ENCODE measurements at regions not wholly inside any gene's neighbourhood (a gene's known extent, or its start where the extent isn't known, plus 50 kb on each side); places are given as distances from the start of the nearest gene placed in this dataset.

DNA sequence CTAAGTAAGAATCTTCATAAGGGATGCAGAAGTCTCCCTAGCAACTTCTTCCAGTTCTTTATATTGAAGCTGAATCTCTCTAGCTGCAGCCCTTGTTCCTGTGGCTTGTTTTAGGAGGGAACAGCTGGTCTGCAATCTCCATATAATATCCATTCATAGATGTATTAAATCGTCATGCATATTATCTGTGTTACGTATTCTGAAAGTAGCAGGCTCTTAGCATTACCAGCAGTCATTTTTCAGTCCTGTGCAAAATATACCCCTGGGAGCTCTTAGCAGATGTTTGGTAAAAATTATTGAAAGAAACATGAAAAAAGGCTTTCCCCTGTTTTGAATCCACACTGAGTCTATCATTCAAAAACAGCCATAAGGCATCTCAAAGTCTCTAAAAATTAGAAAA lies 385.3 kb downstream of the IRS1 start:
- no peaks in the 10 kb centered on the region for H3K27me3 ChIP-seq (replicated peaks; ENCODE audit: insufficient read depth)
- TF ChIP-seq POLR2AphosphoS5 (IDR thresholded peaks at IDR 0.05) (no peak), POLR2A (IDR thresholded peaks at IDR 0.05) (no peak)
- TF ChIP-seq, protein P1, sequence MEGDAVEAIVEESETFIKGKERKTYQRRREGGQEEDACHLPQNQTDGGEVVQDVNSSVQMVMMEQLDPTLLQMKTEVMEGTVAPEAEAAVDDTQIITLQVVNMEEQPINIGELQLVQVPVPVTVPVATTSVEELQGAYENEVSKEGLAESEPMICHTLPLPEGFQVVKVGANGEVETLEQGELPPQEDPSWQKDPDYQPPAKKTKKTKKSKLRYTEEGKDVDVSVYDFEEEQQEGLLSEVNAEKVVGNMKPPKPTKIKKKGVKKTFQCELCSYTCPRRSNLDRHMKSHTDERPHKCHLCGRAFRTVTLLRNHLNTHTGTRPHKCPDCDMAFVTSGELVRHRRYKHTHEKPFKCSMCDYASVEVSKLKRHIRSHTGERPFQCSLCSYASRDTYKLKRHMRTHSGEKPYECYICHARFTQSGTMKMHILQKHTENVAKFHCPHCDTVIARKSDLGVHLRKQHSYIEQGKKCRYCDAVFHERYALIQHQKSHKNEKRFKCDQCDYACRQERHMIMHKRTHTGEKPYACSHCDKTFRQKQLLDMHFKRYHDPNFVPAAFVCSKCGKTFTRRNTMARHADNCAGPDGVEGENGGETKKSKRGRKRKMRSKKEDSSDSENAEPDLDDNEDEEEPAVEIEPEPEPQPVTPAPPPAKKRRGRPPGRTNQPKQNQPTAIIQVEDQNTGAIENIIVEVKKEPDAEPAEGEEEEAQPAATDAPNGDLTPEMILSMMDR (IDR thresholded peaks at IDR 0.05): no peak
- no peaks in the 10 kb centered on the region for H3K36me3 ChIP-seq
- no peak for DNase-seq (ENCODE audit: low spot score)
- no peaks in the 10 kb centered on the region for H3K9me3 ChIP-seq
- 83% methylated on average over 2 of the region's 2 CpGs for WGBS
- H3K4me1 ChIP-seq (replicated peaks): no peaks in the 10 kb centered on the region
- intact Hi-C loops (cut with DNase I): no loop called here
- H3K4me3 ChIP-seq: no peak overlapping the region
- H3K27ac ChIP-seq: no peak overlapping the region

DNA sequence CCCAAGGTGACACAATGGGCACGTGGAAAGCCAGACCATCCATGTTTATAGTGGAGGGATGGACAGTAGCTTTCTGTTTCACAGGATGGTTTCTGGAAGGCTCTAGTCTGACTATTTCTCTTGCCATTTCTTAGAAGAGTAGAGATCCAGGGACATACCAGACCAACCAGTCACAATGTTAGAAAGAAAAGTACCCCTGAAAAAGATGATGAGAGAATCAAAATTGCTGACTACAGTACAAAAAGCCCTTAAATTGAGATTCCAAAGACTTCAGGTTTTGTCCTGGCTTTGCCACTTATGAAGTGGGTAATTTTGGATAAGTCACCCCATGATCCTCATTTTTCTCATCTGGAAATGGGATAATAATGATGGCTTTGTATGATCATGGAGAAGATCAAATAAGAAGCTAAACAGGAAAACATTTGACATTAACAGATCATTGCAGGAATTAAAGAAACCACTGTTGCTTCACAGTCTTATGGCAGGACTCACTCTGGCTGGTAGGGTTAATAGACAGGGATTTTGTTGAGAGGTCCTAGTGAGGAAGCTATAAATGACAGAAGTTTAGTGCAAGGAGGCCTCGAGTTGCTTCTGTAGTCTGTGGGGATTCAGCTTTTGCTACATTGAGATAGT lies 386.0 kb downstream of the IRS1 start:
- DNase-seq (ENCODE audit: low spot score): no peak
- no peaks in the 10 kb centered on the region for H3K4me1 ChIP-seq (replicated peaks)
- WGBS: 51% methylated on average over 2 of the region's 2 CpGs
- H3K36me3 ChIP-seq: no peaks in the 10 kb centered on the region
- H3K9me3 ChIP-seq: no peaks in the 10 kb centered on the region
- H3K27me3 ChIP-seq (replicated peaks; ENCODE audit: insufficient read depth): no peaks in the 10 kb centered on the region
- intact Hi-C loops (cut with DNase I): no loop called here
- TF ChIP-seq POLR2AphosphoS5 (IDR thresholded peaks at IDR 0.05) (no peak), POLR2A (IDR thresholded peaks at IDR 0.05) (no peak)
- TF ChIP-seq, protein P1 (IDR thresholded peaks at IDR 0.05): no peak
- H3K27ac ChIP-seq: no peak overlapping the region
- no peak overlapping the region for H3K4me3 ChIP-seq

DNA sequence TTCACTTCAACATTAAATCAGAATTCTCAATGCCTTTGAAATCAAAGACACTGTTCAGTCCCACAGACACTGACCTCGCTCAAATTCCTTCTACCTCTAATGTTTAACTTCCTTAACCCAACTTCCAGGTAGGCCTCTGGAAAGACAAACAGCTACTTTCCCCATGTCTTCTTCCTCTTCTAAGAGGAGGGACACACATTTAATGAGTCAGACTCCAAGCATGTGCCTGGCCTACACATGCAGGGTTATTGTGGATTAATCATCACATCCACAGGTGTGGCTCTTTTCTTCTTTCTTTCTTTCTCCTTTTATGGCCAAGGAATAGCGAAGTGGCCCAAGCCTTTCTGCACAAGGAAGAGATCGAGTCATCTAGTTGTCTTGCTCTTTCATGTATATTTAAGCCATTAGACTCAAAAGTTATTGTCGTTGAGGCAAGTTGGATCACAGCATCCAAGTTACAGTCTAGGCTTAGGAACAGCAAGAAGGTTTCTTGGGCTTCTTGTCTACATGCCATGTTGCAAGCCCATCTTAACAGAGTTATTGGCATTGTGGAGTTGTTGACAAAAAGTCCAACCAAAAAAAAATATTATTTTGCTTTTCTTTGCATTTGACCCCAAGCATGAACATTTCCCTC lies 387.8 kb downstream of the IRS1 start:
- intact Hi-C loops (cut with DNase I): no loop called here
- no peaks in the 10 kb centered on the region for H3K9me3 ChIP-seq
- no peaks in the 10 kb centered on the region for H3K27me3 ChIP-seq (replicated peaks; ENCODE audit: insufficient read depth)
- H3K27ac ChIP-seq: no peak overlapping the region
- H3K36me3 ChIP-seq: no peaks in the 10 kb centered on the region
- DNase-seq (ENCODE audit: low spot score): no peak
- H3K4me1 ChIP-seq (replicated peaks): no peaks in the 10 kb centered on the region
- H3K4me3 ChIP-seq: no peak overlapping the region
- WGBS: 85% methylated on average over 4 of the region's 4 CpGs
- TF ChIP-seq, protein P1 (IDR thresholded peaks at IDR 0.05): no peak
- TF ChIP-seq POLR2A (IDR thresholded peaks at IDR 0.05) (no peak), POLR2AphosphoS5 (IDR thresholded peaks at IDR 0.05) (no peak)

DNA sequence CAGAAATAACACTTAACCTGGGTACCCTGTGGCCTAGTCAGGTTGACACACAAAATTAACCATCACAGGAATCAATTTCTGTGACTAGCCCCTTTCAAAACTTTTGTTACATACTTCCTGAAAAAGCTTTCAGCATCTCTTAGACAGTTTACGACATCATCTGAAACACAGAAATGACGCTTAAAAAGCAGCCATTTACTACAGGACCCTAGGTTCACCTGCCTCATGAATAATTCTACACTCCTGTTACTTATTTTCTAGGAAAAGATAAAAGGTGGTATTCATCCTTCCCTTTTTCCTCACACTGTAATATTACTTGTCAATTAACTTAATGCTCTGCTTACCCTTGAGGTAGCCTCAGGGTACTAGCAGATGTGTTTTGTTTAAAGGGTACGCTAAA lies 388.4 kb downstream of the IRS1 start:
- TF ChIP-seq, protein P1 (IDR thresholded peaks at IDR 0.05): no peak
- TF ChIP-seq POLR2A (IDR thresholded peaks at IDR 0.05): no peak
- no peak for TF ChIP-seq POLR2AphosphoS5 (IDR thresholded peaks at IDR 0.05)
- H3K36me3 ChIP-seq: no peaks in the 10 kb centered on the region
- H3K27ac ChIP-seq: no peak overlapping the region
- no peaks in the 10 kb centered on the region for H3K4me1 ChIP-seq (replicated peaks)
- 95% methylated on average over 3 of the region's 3 CpGs for WGBS
- no peak for DNase-seq (ENCODE audit: low spot score)
- no peaks in the 10 kb centered on the region for H3K27me3 ChIP-seq (replicated peaks; ENCODE audit: insufficient read depth)
- H3K4me3 ChIP-seq: no peak overlapping the region
- H3K9me3 ChIP-seq: no peaks in the 10 kb centered on the region
- intact Hi-C loops (cut with DNase I): no loop called here

DNA sequence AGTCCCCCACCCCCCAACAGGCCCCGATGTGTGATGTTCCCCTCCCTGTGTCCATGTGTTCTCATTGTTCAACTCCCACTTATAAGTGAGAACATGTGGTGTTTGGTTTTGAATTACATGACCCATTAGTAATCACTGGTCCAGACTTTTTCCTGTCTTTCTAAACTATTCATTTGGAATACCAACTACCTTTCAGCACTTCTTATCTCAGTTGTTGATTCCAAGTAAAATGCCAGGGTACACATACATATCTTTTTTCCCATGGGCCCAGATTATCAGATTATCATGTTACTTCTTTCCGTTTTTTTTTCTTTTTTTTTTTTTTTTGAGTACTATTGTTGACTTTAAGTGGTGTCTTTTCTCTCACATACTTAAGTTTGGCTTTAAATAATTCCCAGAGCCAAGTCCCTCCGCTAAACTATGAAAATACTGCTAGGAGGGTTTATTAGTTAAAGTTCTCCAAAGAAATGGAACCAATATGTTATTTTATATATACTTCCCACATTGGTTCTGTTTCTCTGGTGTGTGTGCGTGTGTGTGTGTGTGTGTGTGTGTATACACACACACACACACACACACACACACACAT lies 389.3 kb downstream of the IRS1 start:
- 66% methylated on average over 4 of the region's 4 CpGs for WGBS
- no peak for DNase-seq (ENCODE audit: low spot score)
- TF ChIP-seq, protein P1 (IDR thresholded peaks at IDR 0.05): no peak
- no peak for TF ChIP-seq POLR2A (IDR thresholded peaks at IDR 0.05)
- no peak for TF ChIP-seq POLR2AphosphoS5 (IDR thresholded peaks at IDR 0.05)

More for the DNA sequence above, 389.3 kb downstream of the IRS1 start:
- no peaks in the 10 kb centered on the region for H3K4me1 ChIP-seq (replicated peaks)
- no peak overlapping the region for H3K27ac ChIP-seq
- H3K36me3 ChIP-seq: no peaks in the 10 kb centered on the region
- intact Hi-C loops (cut with DNase I): no loop called here
- H3K27me3 ChIP-seq (replicated peaks; ENCODE audit: insufficient read depth): no peaks in the 10 kb centered on the region
- H3K9me3 ChIP-seq: no peaks in the 10 kb centered on the region
- no peak overlapping the region for H3K4me3 ChIP-seq
